RKO (cell line): ENCODE measurements at regions not wholly inside any gene's neighbourhood (a gene's known extent, or its start where the extent isn't known, plus 50 kb on each side); places are given as distances from the start of the nearest gene placed in this dataset.

Experiments used
- DNase-seq: peaks from one replicate; pipeline ENCODE4 v3.0.0-alpha.2; 2016; ENCODE audit warnings: low spot score

- no peak for DNase-seq
These were observed 136.4 kb upstream of the IQSEC1 start for GRCh38 chr3:13209634-13209997.

- DNase-seq = no peak
These were observed 135.7 kb upstream of the IQSEC1 start for GRCh38 chr3:13208706-13209633.

GRCh38 chr3:13207975-13208705 lies 134.9 kb upstream of the IQSEC1 start:
- no peak for DNase-seq

GRCh38 chr3:13207578-13207922 lies 134.3 kb upstream of the IQSEC1 start:
- no peak for DNase-seq

GRCh38 chr3:13206799-13207577 lies 133.8 kb upstream of the IQSEC1 start:
- no peak for DNase-seq

GRCh38 chr3:13205567-13206143 lies 132.4 kb upstream of the IQSEC1 start:
- no peak for DNase-seq

- no peak for DNase-seq
These were observed 130.9 kb upstream of the IQSEC1 start for GRCh38 chr3:13204177-13204581.

GRCh38 chr3:13203398-13204176 lies 130.4 kb upstream of the IQSEC1 start:
- no peak for DNase-seq

- DNase-seq = no peak
These were observed 129.6 kb upstream of the IQSEC1 start for GRCh38 chr3:13202744-13203397.

- DNase-seq = no peak
These were observed 128.6 kb upstream of the IQSEC1 start for GRCh38 chr3:13201851-13202250.

GRCh38 chr3:13200946-13201345 lies 127.7 kb upstream of the IQSEC1 start:
- no peak for DNase-seq

- DNase-seq = no peak
These were observed 127.2 kb upstream of the IQSEC1 start for GRCh38 chr3:13200465-13200864.

- DNase-seq = no peak
These were observed 126.7 kb upstream of the IQSEC1 start for GRCh38 chr3:13199899-13200451.

- DNase-seq = no peak
These were observed 126.0 kb upstream of the IQSEC1 start for GRCh38 chr3:13199006-13199776.

GRCh38 chr3:13198264-13198879 lies 125.1 kb upstream of the IQSEC1 start:
- no peak for DNase-seq

GRCh38 chr3:13197795-13198194 lies 124.6 kb upstream of the IQSEC1 start:
- no peak for DNase-seq

GRCh38 chr3:13197281-13197680 lies 124.1 kb upstream of the IQSEC1 start:
- DNase-seq = no peak

- no peak for DNase-seq
These were observed 122.1 kb upstream of the IQSEC1 start for GRCh38 chr3:13195374-13195773.
